HepG2 (cell line): ENCODE measurements at regions not wholly inside any gene's neighbourhood (a gene's known extent, or its start where the extent isn't known, plus 50 kb on each side); places are given as distances from the start of the nearest gene placed in this dataset.

Experiments used
- ATAC-seq: fragments of 200-7000 bp; cut with Tn5 transposase; 3 replicates; pipeline ENCODE4 v1.9.1; 2020; ENCODE audit warnings: mild to moderate bottlenecking, moderate library complexity
- BruUV-seq: library from RNA; stranded (reverse); fragments of 400-500 nt; replicated peaks from 2 replicates; lab custom pipeline; 2021; lab: Mats Ljungman, UMichigan
- CTCF ChIA-PET: fragments of 300-600 bp; formaldehyde crosslinking; extraction: SDS; loops from one replicate; lab custom pipeline; 2021; ENCODE audit warnings: low total read pairs, inconsistent platforms, low intra/inter-chr PET ratio; lab: Yijun Ruan, JAX
- POLR2A ChIA-PET: fragments of 350-600 bp; sonication (Branson Sonifier 250); formaldehyde crosslinking; loops from one replicate; lab custom pipeline; 2020; ENCODE audit warnings: antibody characterized with exemption, inconsistent platforms; lab: Yijun Ruan, JAX
- DNase-seq: peaks from one replicate; pipeline ENCODE4 v3.0.0-alpha.2; 2015; ENCODE audit warnings: low spot score
- FAIRE-seq: peaks from 3 replicates; lab custom pipeline; 2011; peaks lifted over from hg19 to GRCh38; lab: Jason Lieb, UNC
- H2AFZ ChIP-seq: one replicate; pipeline ENCODE4 v1.6.1; 2011; ENCODE audit warnings: low read length, inconsistent platforms
- H3K27ac ChIP-seq: fragments of 300-600 bp; 3 replicates; pipeline ENCODE4 v1.8.0; 2011; ENCODE audit warnings: mixed run types, mild to moderate bottlenecking, mixed read lengths, low read length, inconsistent platforms; ENCODE audit not compliant: insufficient read depth; ENCODE audit errors: extremely low read length
- H3K27me3 ChIP-seq, 2 experiments: fragments of 200-600 bp in 1 of 2; 2 replicates in 1 of 2; 3 replicates in 1 of 2; pipeline versions ENCODE4 v1.6.0 to v1.8.0; 2011; ENCODE audit warnings: low read length in 2 of 2, mild to moderate bottlenecking in 2 of 2, moderate library complexity in 2 of 2, inconsistent platforms in 1 of 2; ENCODE audit not compliant: insufficient read depth in 2 of 2, control insufficient read depth in 1 of 2
- H3K36me3 ChIP-seq, 2 experiments: fragments of 200-600 bp in 1 of 2; replicated peaks in 1 of 2; 2 replicates in 1 of 2; 3 replicates in 1 of 2; pipeline versions ENCODE4 v1.5.1 to v1.8.0; 2011; ENCODE audit warnings: low read length in 2 of 2, inconsistent platforms in 1 of 2; ENCODE audit not compliant: insufficient read depth in 2 of 2, control insufficient read depth in 1 of 2
- H3K4me1 ChIP-seq: 2 replicates; pipeline ENCODE4 v1.5.1; 2012; ENCODE audit warnings: low read length, inconsistent platforms; ENCODE audit not compliant: insufficient read depth
- H3K4me2 ChIP-seq: 2 replicates; pipeline ENCODE4 v1.6.0; 2011; ENCODE audit warnings: low read depth, low read length, inconsistent platforms
- H3K4me3 ChIP-seq, 3 experiments: fragments of 200-600 bp in 1 of 3; sonication (generic), shearing (Covaris generic) in 1 of 3; replicated peaks in 1 of 3; 2 replicates each; pipeline ENCODE4 v1.5.1; 2011 to 2016; ENCODE audit warnings: low read length in 3 of 3, inconsistent platforms in 2 of 3, low read depth in 2 of 3, mild to moderate bottlenecking in 2 of 3, control low read depth in 1 of 3, mixed read lengths in 1 of 3; ENCODE audit not compliant: insufficient read depth in 1 of 3
- H3K79me2 ChIP-seq: one replicate; pipeline ENCODE4 v1.6.1; 2011; ENCODE audit warnings: low read length, inconsistent platforms; ENCODE audit not compliant: insufficient read depth
- H3K9ac ChIP-seq: 2 replicates; pipeline ENCODE4 v1.6.0; 2011; ENCODE audit warnings: mild to moderate bottlenecking, low read depth, low read length, inconsistent platforms; ENCODE audit not compliant: insufficient read depth
- H3K9me3 ChIP-seq: 2 replicates; pipeline ENCODE4 v1.5.1; 2012; ENCODE audit warnings: mild to moderate bottlenecking, low read length
- H4K20me1 ChIP-seq: 2 replicates; pipeline ENCODE4 v1.6.0; 2011; ENCODE audit warnings: inconsistent platforms, mild to moderate bottlenecking, low read length, moderate library complexity; ENCODE audit not compliant: insufficient read depth
- ELF3 ChIP-seq: IDR thresholded peaks from 2 replicates; pipeline ENCODE4 v1.6.1; 2016; ENCODE audit warnings: missing genetic modification reagents, missing compliant biosample characterization
- GTF2F1 ChIP-seq: fragments of 150-350 bp; IDR thresholded peaks from 2 replicates; pipeline ENCODE4 v1.6.1; 2014; ENCODE audit warnings: low read length
- RBM22 ChIP-seq: fragments of 200-400 bp; formaldehyde crosslinking; optimal IDR thresholded peaks from 2 replicates; pipeline ENCODE3; 2017; ENCODE audit warnings: mild to moderate bottlenecking, low read length, moderate library complexity
- ZBED4 ChIP-seq: sonication (generic); formaldehyde crosslinking; IDR thresholded peaks from 2 replicates; pipeline ENCODE4 v1.4.0; 2020; ENCODE audit warnings: missing genetic modification reagents, borderline replicate concordance
- ZMAT5 ChIP-seq: sonication (generic); formaldehyde crosslinking; IDR thresholded peaks from 2 replicates; pipeline ENCODE4 v1.5.0; 2020; ENCODE audit warnings: mild to moderate bottlenecking, low read depth, missing genetic modification reagents, borderline replicate concordance
- ZNF326 ChIP-seq: sonication (generic); formaldehyde crosslinking; IDR thresholded peaks from 2 replicates; pipeline ENCODE4 v1.4.0; 2020; ENCODE audit warnings: missing genetic modification reagents, borderline replicate concordance
- ZSCAN29 ChIP-seq: sonication (generic); formaldehyde crosslinking; conservative IDR thresholded peaks from 2 replicates; pipeline ENCODE4 v1.4.0; 2020; ENCODE audit warnings: mild to moderate bottlenecking, missing genetic modification reagents
- ZSCAN9 ChIP-seq: IDR thresholded peaks from 2 replicates; pipeline ENCODE4 v1.6.1; 2016; ENCODE audit warnings: borderline replicate concordance
- WGBS: methylation state at CpG from one replicate; pipeline ENCODE4 v1.1.6; 2017; ENCODE audit warnings: low lambda C conversion rate; 5-methylcytosine and 5-hydroxymethylcytosine counted together
- in situ Hi-C: cut with HindIII; loops from 2 replicates; pipeline ENCODE4 v1.10.0; 2017; ENCODE audit warnings: low pct_unique_long_range_greater_than_20kb; ENCODE audit not compliant: extremely low pct_ligation_motif_present
- intact Hi-C: fragments of 100-400 bp; cut with micrococcal nuclease; formaldehyde crosslinking; loops from one replicate; pipeline ENCODE4 v1.10.0; 2022; ENCODE audit not compliant: unreplicated experiment

- no peak for DNase-seq
- H3K9ac ChIP-seq = no peak overlapping the region
- no TSS peak for BruUV-seq
- ATAC-seq = no peak
- no peaks in the 10 kb centered on the region for H3K27me3 ChIP-seq
- no peak overlapping the region for H3K4me2 ChIP-seq
- H2AFZ ChIP-seq = no peak overlapping the region
- H3K9me3 ChIP-seq = peaks cover under 1% of the 10 kb centered on the region
- FAIRE-seq = no peak
- H3K27ac ChIP-seq = no peak overlapping the region
- intact Hi-C loops = no loop called here
- in situ Hi-C loops = no loop called here
- H3K79me2 ChIP-seq = no peaks in the 10 kb centered on the region
- H3K4me3 ChIP-seq = no peak overlapping the region
- 82% methylated on average over 4 of the region's 4 CpGs for WGBS
- no peaks in the 10 kb centered on the region for H3K36me3 ChIP-seq
- TF ChIP-seq ZSCAN29 = no peak
- TF ChIP-seq ZMAT5 (CRISPR knock-in tag) = no peak
- TF ChIP-seq ZNF326 (CRISPR knock-in tag) = no peak
- no peak for TF ChIP-seq ELF3 (CRISPR knock-in tag)
- TF ChIP-seq GTF2F1 = no peak
- TF ChIP-seq ZBED4 (CRISPR knock-in tag) = no peak
- TF ChIP-seq RBM22 = no peak
- TF ChIP-seq ZSCAN9 (CRISPR knock-in tag) = no peak
- ChIA-PET POLR2A (no interaction called here), CTCF (no interaction called here)
- H3K4me1 ChIP-seq = no peaks in the 10 kb centered on the region
- H4K20me1 ChIP-seq = no peaks in the 10 kb centered on the region
These were observed 276.2 kb downstream of the ASXL3 start for GRCh38 chr18:33854086-33854826.
